Hepatocyte (in vitro differentiated cells): ENCODE measurements at regions not wholly inside any gene's neighbourhood (a gene's known extent, or its start where the extent isn't known, plus 50 kb on each side); places are given as distances from the start of the nearest gene placed in this dataset.

Experiments
- DNase-seq: peaks from one replicate; pipeline ENCODE4 v3.0.0-alpha.2; 2016; ENCODE audit warnings: low spot score
- H2AFZ ChIP-seq: fragments of 200-600 bp; sonication (generic); 2 replicates; pipeline ENCODE4 v1.6.0; 2016; ENCODE audit warnings: antibody characterized with exemption, mild to moderate bottlenecking
- H3K27ac ChIP-seq: fragments of 200-600 bp; sonication (generic); 2 replicates; pipeline ENCODE4 v1.5.1; 2016; ENCODE audit warnings: mild to moderate bottlenecking
- H3K27me3 ChIP-seq: fragments of 200-600 bp; sonication (generic); 2 replicates; pipeline ENCODE4 v1.6.1; 2016
- H3K36me3 ChIP-seq: fragments of 200-600 bp; sonication (generic); replicated peaks from 2 replicates; pipeline ENCODE4 v1.5.1; 2016; ENCODE audit warnings: low read depth; ENCODE audit not compliant: insufficient read depth
- H3K4me1 ChIP-seq: fragments of 200-600 bp; sonication (generic); 2 replicates; pipeline ENCODE4 v1.5.1; 2016; ENCODE audit warnings: mild to moderate bottlenecking, moderate library complexity; ENCODE audit not compliant: insufficient read depth
- H3K4me2 ChIP-seq: fragments of 200-600 bp; sonication (generic); 2 replicates; pipeline ENCODE4 v1.6.0; 2016
- H3K4me3 ChIP-seq: fragments of 200-600 bp; sonication (generic); 2 replicates; pipeline ENCODE4 v1.5.1; 2016; ENCODE audit warnings: mild to moderate bottlenecking
- H3K79me2 ChIP-seq: fragments of 200-600 bp; sonication (generic); 2 replicates; pipeline ENCODE4 v1.6.0; 2017; ENCODE audit warnings: mild to moderate bottlenecking
- H3K9me2 ChIP-seq: fragments of 200-600 bp; sonication (generic); replicated peaks from 2 replicates; pipeline ENCODE4 v1.6.0; 2017; ENCODE audit warnings: mild to moderate bottlenecking; ENCODE audit not compliant: insufficient read depth
- H3K9me3 ChIP-seq: fragments of 200-600 bp; sonication (generic); 2 replicates; pipeline ENCODE4 v1.5.1; 2016; ENCODE audit warnings: low read depth, mild to moderate bottlenecking
- H4K20me1 ChIP-seq: fragments of 200-600 bp; sonication (generic); 2 replicates; pipeline ENCODE4 v1.6.0; 2016; ENCODE audit warnings: mild to moderate bottlenecking; ENCODE audit not compliant: insufficient read depth, poor library complexity, severe bottlenecking
- CTCF ChIP-seq: fragments of 200-600 bp; sonication (generic); IDR thresholded peaks from 2 replicates; pipeline ENCODE4 v1.5.1; 2016; ENCODE audit warnings: antibody characterized with exemption, mild to moderate bottlenecking; ENCODE audit not compliant: poor library complexity
- EZH2 ChIP-seq: fragments of 200-600 bp; sonication (generic); IDR thresholded peaks from 2 replicates; pipeline ENCODE4 v1.6.1; 2016; ENCODE audit warnings: antibody characterized with exemption, mild to moderate bottlenecking, borderline replicate concordance
- EZH2phosphoT487 ChIP-seq: fragments of 200-600 bp; sonication (generic); IDR thresholded peaks from one replicate; pipeline ENCODE4 v1.6.1; 2018; ENCODE audit warnings: antibody characterized with exemption, mild to moderate bottlenecking, low read depth, moderate library complexity; ENCODE audit not compliant: unreplicated experiment, severe bottlenecking
- WGBS: methylation state at CpG from one replicate; pipeline ENCODE4 v1.1.6; 2016; ENCODE audit warnings: low lambda C conversion rate; ENCODE audit errors: missing lambda C conversion rate; 5-methylcytosine and 5-hydroxymethylcytosine counted together

GRCh38 chr3:16803019-16803418, 81.7 kb upstream of the PLCL2 start:
- H3K27ac ChIP-seq: no peak overlapping the region
- H3K79me2 ChIP-seq: no peaks in the 10 kb centered on the region
- H3K4me2 ChIP-seq: no peak overlapping the region
- 95% methylated on average over 4 of the region's 4 CpGs for WGBS
- H2AFZ ChIP-seq: no peak overlapping the region
- no peaks in the 10 kb centered on the region for H3K27me3 ChIP-seq
- DNase-seq: no peak
- no peaks in the 10 kb centered on the region for H3K9me3 ChIP-seq
- no peaks in the 10 kb centered on the region for H4K20me1 ChIP-seq
- H3K4me3 ChIP-seq: no peak overlapping the region
- TF ChIP-seq EZH2phosphoT487: no peak
- H3K9me2 ChIP-seq: no peaks in the 10 kb centered on the region
- H3K36me3 ChIP-seq: no peaks in the 10 kb centered on the region
- no peaks in the 10 kb centered on the region for H3K4me1 ChIP-seq

GRCh38 chr3:16807391-16807790, 77.4 kb upstream of the PLCL2 start:
- H3K27me3 ChIP-seq: no peaks in the 10 kb centered on the region
- no peaks in the 10 kb centered on the region for H3K9me2 ChIP-seq
- 72% methylated on average over 6 of the region's 6 CpGs for WGBS
- no peaks in the 10 kb centered on the region for H4K20me1 ChIP-seq
- H3K4me3 ChIP-seq: no peak overlapping the region
- H3K4me1 ChIP-seq: no peaks in the 10 kb centered on the region
- DNase-seq: no peak
- no peaks in the 10 kb centered on the region for H3K36me3 ChIP-seq
- no peak overlapping the region for H2AFZ ChIP-seq
- TF ChIP-seq EZH2: no peak
- no peak for TF ChIP-seq CTCF
- no peak overlapping the region for H3K27ac ChIP-seq
- H3K9me3 ChIP-seq: no peaks in the 10 kb centered on the region
- H3K4me2 ChIP-seq: no peak overlapping the region
- H3K79me2 ChIP-seq: no peaks in the 10 kb centered on the region

GRCh38 chr3:16808393-16809107, 76.2 kb upstream of the PLCL2 start:
- Histone ChIP-seq H3K36me3 (no peaks in the 10 kb centered on the region), H2AFZ (no peak overlapping the region), H4K20me1 (no peaks in the 10 kb centered on the region), H3K9me3 (no peaks in the 10 kb centered on the region), H3K79me2 (no peaks in the 10 kb centered on the region), H3K27me3 (no peaks in the 10 kb centered on the region), H3K27ac (no peak overlapping the region), H3K9me2 (no peaks in the 10 kb centered on the region), H3K4me3 (no peak overlapping the region), H3K4me1 (no peaks in the 10 kb centered on the region), H3K4me2 (no peak overlapping the region)
- WGBS: 72% methylated on average over 3 of the region's 3 CpGs
- TF ChIP-seq EZH2phosphoT487 (no peak), CTCF (no peak), EZH2 (no peak)
- no peak for DNase-seq

GRCh38 chr3:16809482-16809881, 75.3 kb upstream of the PLCL2 start:
- no peaks in the 10 kb centered on the region for H4K20me1 ChIP-seq
- WGBS: 66% methylated on average over 4 of the region's 4 CpGs
- no peak overlapping the region for H3K4me2 ChIP-seq
- H3K79me2 ChIP-seq: no peaks in the 10 kb centered on the region
- H3K9me2 ChIP-seq: no peaks in the 10 kb centered on the region
- H3K4me3 ChIP-seq: no peak overlapping the region
- no peak for DNase-seq
- H3K27me3 ChIP-seq: no peaks in the 10 kb centered on the region
- H2AFZ ChIP-seq: no peak overlapping the region
- TF ChIP-seq EZH2phosphoT487: no peak
- no peak for TF ChIP-seq EZH2
- no peak for TF ChIP-seq CTCF
- no peak overlapping the region for H3K27ac ChIP-seq
- H3K36me3 ChIP-seq: no peaks in the 10 kb centered on the region
- no peaks in the 10 kb centered on the region for H3K9me3 ChIP-seq
- H3K4me1 ChIP-seq: no peaks in the 10 kb centered on the region
